ENCODE measurements at regions not wholly inside any gene's neighbourhood (a gene's known extent, or its start where the extent isn't known, plus 50 kb on each side); places are given as distances from the start of the nearest gene placed in this dataset.
"Not testable (repeated sequence)": the region's sequence is repeated elsewhere in the genome, so short reads cannot be mapped to it uniquely, and the experiment has no call there.

- no peak for DNase-seq
- no peak for TF ChIP-seq CTCF (IDR thresholded peaks at IDR 0.05)
- no peak overlapping the region for H3K4me3 ChIP-seq
- H3K36me3 ChIP-seq, result no peaks in the 10 kb centered on the region
- H3K9me3 ChIP-seq, result no peaks in the 10 kb centered on the region
- no peak for ATAC-seq
- intact Hi-C loops (cut with DNase I), result no loop called here
- H3K27me3 ChIP-seq (ENCODE audit: low read depth), result no peaks in the 10 kb centered on the region
- H3K27ac ChIP-seq, result no peak overlapping the region
- H3K4me1 ChIP-seq, result no peaks in the 10 kb centered on the region
Measured at GRCh38 chr6:118719351-118720124, 68.1 kb upstream of the CEP85L start.

- DNase-seq, result no peak
- Histone ChIP-seq H3K27ac (no peak overlapping the region), H3K27me3 (ENCODE audit: low read depth) (no peaks in the 10 kb centered on the region), H3K4me1 (no peaks in the 10 kb centered on the region), H3K36me3 (no peaks in the 10 kb centered on the region), H3K9me3 (no peaks in the 10 kb centered on the region), H3K4me3 (no peak overlapping the region)
- no peak for TF ChIP-seq CTCF (IDR thresholded peaks at IDR 0.05)
- no peak for ATAC-seq
- intact Hi-C loops (cut with DNase I), result no loop called here
Measured at GRCh38 chr6:118718903-118719302, 67.5 kb upstream of the CEP85L start.

GRCh38 chr6:118718297-118718696 is 66.9 kb upstream of the CEP85L start:
- Histone ChIP-seq H3K4me3 (no peak overlapping the region), H3K9me3 (no peaks in the 10 kb centered on the region), H3K27ac (no peak overlapping the region), H3K36me3 (no peaks in the 10 kb centered on the region), H3K4me1 (no peaks in the 10 kb centered on the region), H3K27me3 (ENCODE audit: low read depth) (no peaks in the 10 kb centered on the region)
- DNase-seq (no peak), ATAC-seq (no peak)
- TF ChIP-seq CTCF (IDR thresholded peaks at IDR 0.05), result no peak
- intact Hi-C loops (cut with DNase I), result no loop called here

GRCh38 chr6:118717106-118717505 is 65.7 kb upstream of the CEP85L start:
- Histone ChIP-seq H3K36me3 (no peaks in the 10 kb centered on the region), H3K27me3 (ENCODE audit: low read depth) (no peaks in the 10 kb centered on the region), H3K9me3 (no peaks in the 10 kb centered on the region), H3K4me3 (no peak overlapping the region), H3K4me1 (no peaks in the 10 kb centered on the region), H3K27ac (no peak overlapping the region)
- ATAC-seq (no peak), DNase-seq (no peak)
- no peak for TF ChIP-seq CTCF (IDR thresholded peaks at IDR 0.05)
- intact Hi-C loops (cut with DNase I), result no loop called here

GRCh38 chr6:118715907-118716306 is 64.5 kb upstream of the CEP85L start:
- H3K27me3 ChIP-seq (ENCODE audit: low read depth); intact Hi-C loops (cut with DNase I); H3K9me3 ChIP-seq; H3K27ac ChIP-seq; ATAC-seq; H3K36me3 ChIP-seq; DNase-seq; H3K4me3 ChIP-seq; H3K4me1 ChIP-seq: not testable (repeated sequence)

- no peaks in the 10 kb centered on the region for H3K9me3 ChIP-seq
Measured at GRCh38 chr6:118715376-118715775, 64.0 kb upstream of the CEP85L start.

More at GRCh38 chr6:118715376-118715775, 64.0 kb upstream of the CEP85L start:
- no peak overlapping the region for H3K27ac ChIP-seq
- no peaks in the 10 kb centered on the region for H3K27me3 ChIP-seq (ENCODE audit: low read depth)
- intact Hi-C loops (cut with DNase I), result no loop called here
- peaks cover 1% of the 10 kb centered on the region for H3K4me1 ChIP-seq
- no peak for TF ChIP-seq CTCF (IDR thresholded peaks at IDR 0.05)
- H3K4me3 ChIP-seq, result no peak overlapping the region
- no peak for ATAC-seq
- no peaks in the 10 kb centered on the region for H3K36me3 ChIP-seq
- no peak for DNase-seq

Measured in lower lobe of right lung (tissue), 2 donors.